HG03175 (cell line): ENCODE measurements at regions not wholly inside any gene's neighbourhood (a gene's known extent, or its start where the extent isn't known, plus 50 kb on each side); places are given as distances from the start of the nearest gene placed in this dataset.

Source experiments
- ATAC-seq: cut with Tn5 transposase; IDR thresholded peaks from one replicate; pipeline ENCODE4 v1.9.1; 2021; ENCODE audit warnings: mild to moderate bottlenecking, moderate library complexity; ENCODE audit not compliant: unreplicated experiment

GRCh38 chr16:6335072-6335471 lies 997.6 kb upstream of the RBFOX1 start:
- no peak for ATAC-seq

GRCh38 chr16:6331770-6332169 lies 1000.9 kb upstream of the RBFOX1 start:
- no peak for ATAC-seq

- no peak for ATAC-seq
Measured at GRCh38 chr16:6317934-6318333, 1014.7 kb upstream of the RBFOX1 start.

- no peak for ATAC-seq
Measured at GRCh38 chr16:6309271-6309670, 1023.4 kb upstream of the RBFOX1 start.

GRCh38 chr16:6308176-6308575 lies 1024.5 kb upstream of the RBFOX1 start:
- ATAC-seq = no peak

GRCh38 chr16:6300523-6300922 lies 1032.1 kb upstream of the RBFOX1 start:
- no peak for ATAC-seq

- no peak for ATAC-seq
Measured at GRCh38 chr16:6297666-6298410, 1034.8 kb upstream of the RBFOX1 start.

- ATAC-seq = no peak
Measured at GRCh38 chr16:6286176-6286575, 1046.5 kb upstream of the RBFOX1 start.

- no peak for ATAC-seq
Measured at GRCh38 chr16:6284731-6285130, 1047.9 kb upstream of the RBFOX1 start.

- no peak for ATAC-seq
Measured at GRCh38 chr16:6281994-6282393, 1050.7 kb upstream of the RBFOX1 start.

- ATAC-seq = no peak
Measured at GRCh38 chr16:6281274-6281673, 1051.4 kb upstream of the RBFOX1 start.

- no peak for ATAC-seq
Measured at GRCh38 chr16:6280055-6280454, 1052.6 kb upstream of the RBFOX1 start.

GRCh38 chr16:6279286-6279685 lies 1053.4 kb upstream of the RBFOX1 start:
- no peak for ATAC-seq

- no peak for ATAC-seq
Measured at GRCh38 chr16:6274351-6274750, 1058.3 kb upstream of the RBFOX1 start.

GRCh38 chr16:6267682-6268081 lies 1065.0 kb upstream of the RBFOX1 start:
- ATAC-seq = no peak

GRCh38 chr16:6266703-6267102 lies 1065.9 kb upstream of the RBFOX1 start:
- no peak for ATAC-seq

- ATAC-seq = no peak
Measured at GRCh38 chr16:6265968-6266367, 1066.7 kb upstream of the RBFOX1 start.

GRCh38 chr16:6258056-6258455 lies 1074.6 kb upstream of the RBFOX1 start:
- ATAC-seq = no peak

GRCh38 chr16:6252541-6252940 lies 1080.1 kb upstream of the RBFOX1 start:
- no peak for ATAC-seq

GRCh38 chr16:6250511-6250910 lies 1082.1 kb upstream of the RBFOX1 start:
- no peak for ATAC-seq

GRCh38 chr16:6249863-6250262 lies 1082.8 kb upstream of the RBFOX1 start:
- no peak for ATAC-seq

- no peak for ATAC-seq
Measured at GRCh38 chr16:6248199-6248598, 1084.4 kb upstream of the RBFOX1 start.

- ATAC-seq = no peak
Measured at GRCh38 chr16:6247775-6248174, 1084.9 kb upstream of the RBFOX1 start.
